ENCODE measurements at regions not wholly inside any gene's neighbourhood (a gene's known extent, or its start where the extent isn't known, plus 50 kb on each side); places are given as distances from the start of the nearest gene placed in this dataset.

- ChIA-PET POLR2A (no interaction called here), CTCF (ENCODE audit: low intra/inter-chr PET ratio) (no interaction called here)
- DNase-seq (ENCODE audit: extremely low read depth in 1 of 4, low spot score in 3 of 4) (no peak), ATAC-seq (no peak), FAIRE-seq (no peak)
- no peak overlapping the region for H2AFZ ChIP-seq (ENCODE audit: low read depth, low read length)
- H3K4me1 ChIP-seq (replicated peaks in 1 of 2; ENCODE audit: control insufficient read depth in 2 of 2, insufficient read depth in 2 of 2, low read length in 2 of 2): no peaks in the 10 kb centered on the region
- no peak overlapping the region for H3K4me2 ChIP-seq (ENCODE audit: insufficient read depth, low read length)
- no peak for TF ChIP-seq RAD21 (CRISPR knock-in tag; conservative IDR thresholded peaks at IDR 0.05 in 1 of 2, IDR thresholded peaks at IDR 0.05 in 1 of 2)
- TF ChIP-seq EZH2 (IDR thresholded peaks at IDR 0.05; ENCODE audit: borderline replicate concordance, low read depth, low read length): no peak
- TF ChIP-seq FOXM1 (IDR thresholded peaks at IDR 0.05; ENCODE audit: low read depth): no peak
- no peak for TF ChIP-seq FOXM1 (CRISPR knock-in tag; IDR thresholded peaks at IDR 0.05; ENCODE audit: low read depth)
- no peak for TF ChIP-seq PHB2 (IDR thresholded peaks at IDR 0.05; ENCODE audit: low read depth)
- TF ChIP-seq ZNF655 (CRISPR knock-in tag; IDR thresholded peaks at IDR 0.05): no peak
- no peak for TF ChIP-seq CBX3 (IDR thresholded peaks at IDR 0.05; ENCODE audit: borderline replicate concordance in 1 of 2, low read length in 2 of 2)
- no peak for TF ChIP-seq CBFB (CRISPR knock-in tag; IDR thresholded peaks at IDR 0.05)
- no peak for TF ChIP-seq ZBED1 (IDR thresholded peaks at IDR 0.05)
- H3K9me3 ChIP-seq (replicated peaks; ENCODE audit: control insufficient read depth, insufficient read depth, low read depth, low read length): 0 out of 2 replicates have a peak, but pooled peaks cover 1% of the 10 kb centered on the region
- WGBS (ENCODE audit: insufficient coverage, low coverage, missing lambda C conversion rate): 0% methylated on average over 4 of the region's 4 CpGs
- H3K4me3 ChIP-seq: no peak overlapping the region
- no peaks in the 10 kb centered on the region for H3K79me2 ChIP-seq (ENCODE audit: control insufficient read depth, insufficient read depth, low read length)
- H3K27me3 ChIP-seq (ENCODE audit: control insufficient read depth in 2 of 2, insufficient read depth in 2 of 2, low read length in 2 of 2): no peaks in the 10 kb centered on the region
- no peak overlapping the region for H3K9ac ChIP-seq (ENCODE audit: insufficient read depth in 1 of 2, low read depth in 2 of 2, low read length in 2 of 2)
- in situ Hi-C loops (cut with MboI) (no loop called here), intact Hi-C loops (cut with micrococcal nuclease) (no loop called here)
- H3K36me3 ChIP-seq (ENCODE audit: control insufficient read depth, insufficient read depth, low read length): no peaks in the 10 kb centered on the region
- no peaks in the 10 kb centered on the region for H3K9me1 ChIP-seq (ENCODE audit: control insufficient read depth, insufficient read depth, low read length)
- H3K27ac ChIP-seq (ENCODE audit: extremely low read depth, low read depth, low read length): no peak overlapping the region
- no peaks in the 10 kb centered on the region for H4K20me1 ChIP-seq (replicated peaks; ENCODE audit: control insufficient read depth, insufficient read depth, low read length)
- no TSS peak for BruUV-seq (replicated peaks)
These were observed 1025.3 kb upstream of the NXPH2 start for GRCh38 chr2:139805441-139805840.
